ACC112 (cell line): ENCODE measurements at regions not wholly inside any gene's neighbourhood (a gene's known extent, or its start where the extent isn't known, plus 50 kb on each side); places are given as distances from the start of the nearest gene placed in this dataset.

Experiments
- H2AFZ ChIP-seq: fragments of 200-600 bp; sonication (generic); one replicate; pipeline ENCODE4 v1.6.0; 2017; ENCODE audit warnings: antibody characterized with exemption, low read length; ENCODE audit not compliant: unreplicated experiment
- H3K27ac ChIP-seq: fragments of 200-600 bp; sonication (generic); 2 replicates; pipeline ENCODE4 v1.5.1; 2014; ENCODE audit warnings: low read depth, mild to moderate bottlenecking, antibody characterized with exemption, low read length, moderate library complexity
- H3K27me3 ChIP-seq: fragments of 200-600 bp; sonication (generic); 2 replicates; pipeline ENCODE4 v1.6.1; 2014; ENCODE audit warnings: mild to moderate bottlenecking, antibody characterized with exemption, low read length, moderate library complexity, mixed read lengths; ENCODE audit not compliant: insufficient read depth
- H3K36me3 ChIP-seq: fragments of 200-600 bp; sonication (generic); 2 replicates; pipeline ENCODE4 v1.6.1; 2016; ENCODE audit warnings: mild to moderate bottlenecking, antibody characterized with exemption, low read length, moderate library complexity, mixed read lengths; ENCODE audit not compliant: insufficient read depth
- H3K4me1 ChIP-seq: fragments of 200-600 bp; sonication (generic); one replicate; pipeline ENCODE4 v1.6.1; 2016; ENCODE audit warnings: low read length, mixed read lengths; ENCODE audit not compliant: insufficient read depth, unreplicated experiment, control insufficient read depth
- H3K4me3 ChIP-seq: fragments of 200-600 bp; sonication (generic); 2 replicates; pipeline ENCODE4 v1.5.1; 2014; ENCODE audit warnings: mild to moderate bottlenecking, low read depth, low read length
- H3K79me2 ChIP-seq: fragments of 200-600 bp; sonication (generic); one replicate; pipeline ENCODE4 v1.6.0; 2016; ENCODE audit warnings: low read length; ENCODE audit not compliant: control insufficient read depth, unreplicated experiment, insufficient read depth

GRCh38 chr18:39500306-39500705, 1934.7 kb upstream of the CELF4 start:
- Histone ChIP-seq H3K4me1 (no peaks in the 10 kb centered on the region), H3K27ac (no peak overlapping the region), H3K4me3 (no peak overlapping the region), H3K27me3 (no peaks in the 10 kb centered on the region), H2AFZ (no peak overlapping the region), H3K36me3 (0 out of 2 replicates have a peak, but pooled peaks cover 6% of the 10 kb centered on the region), H3K79me2 (no peaks in the 10 kb centered on the region)

GRCh38 chr18:39497821-39498220, 1932.2 kb upstream of the CELF4 start:
- Histone ChIP-seq H3K4me3 (no peak overlapping the region), H3K27me3 (no peaks in the 10 kb centered on the region), H3K36me3 (0 out of 2 replicates have a peak, but pooled peaks cover 6% of the 10 kb centered on the region), H3K4me1 (no peaks in the 10 kb centered on the region), H3K79me2 (no peaks in the 10 kb centered on the region), H2AFZ (no peak overlapping the region), H3K27ac (no peak overlapping the region)

GRCh38 chr18:39496986-39497385, 1931.4 kb upstream of the CELF4 start:
- no peak overlapping the region for H3K4me3 ChIP-seq
- no peaks in the 10 kb centered on the region for H3K27me3 ChIP-seq
- 0 out of 2 replicates have a peak, but pooled peaks cover 6% of the 10 kb centered on the region for H3K36me3 ChIP-seq
- no peak overlapping the region for H2AFZ ChIP-seq
- no peaks in the 10 kb centered on the region for H3K4me1 ChIP-seq
- no peak overlapping the region for H3K27ac ChIP-seq
- H3K79me2 ChIP-seq, result no peaks in the 10 kb centered on the region

- 0 out of 2 replicates have a peak, but pooled peaks cover 4% of the 10 kb centered on the region for H3K36me3 ChIP-seq
- H3K4me1 ChIP-seq, result no peaks in the 10 kb centered on the region
- no peak overlapping the region for H2AFZ ChIP-seq
- no peak overlapping the region for H3K27ac ChIP-seq
- H3K79me2 ChIP-seq, result no peaks in the 10 kb centered on the region
- no peak overlapping the region for H3K4me3 ChIP-seq
- H3K27me3 ChIP-seq, result no peaks in the 10 kb centered on the region
Observed at GRCh38 chr18:39494211-39494896, 1928.8 kb upstream of the CELF4 start.

GRCh38 chr18:39491408-39491807, 1925.8 kb upstream of the CELF4 start:
- H3K36me3 ChIP-seq, result no peaks in the 10 kb centered on the region
- H3K4me3 ChIP-seq, result no peak overlapping the region
- H2AFZ ChIP-seq, result no peak overlapping the region
- H3K27ac ChIP-seq, result no peak overlapping the region
- H3K4me1 ChIP-seq, result no peaks in the 10 kb centered on the region
- no peaks in the 10 kb centered on the region for H3K79me2 ChIP-seq
- no peaks in the 10 kb centered on the region for H3K27me3 ChIP-seq

- Histone ChIP-seq H3K27ac (no peak overlapping the region), H2AFZ (no peak overlapping the region), H3K4me1 (no peaks in the 10 kb centered on the region), H3K27me3 (no peaks in the 10 kb centered on the region), H3K79me2 (no peaks in the 10 kb centered on the region), H3K36me3 (no peaks in the 10 kb centered on the region), H3K4me3 (no peak overlapping the region)
Observed at GRCh38 chr18:39489431-39489830, 1923.8 kb upstream of the CELF4 start.

- no peaks in the 10 kb centered on the region for H3K36me3 ChIP-seq
Observed at GRCh38 chr18:39487932-39488331, 1922.3 kb upstream of the CELF4 start.

GRCh38 chr18:39486268-39486667, 1920.7 kb upstream of the CELF4 start:
- Histone ChIP-seq H3K79me2 (no peaks in the 10 kb centered on the region), H3K36me3 (no peaks in the 10 kb centered on the region), H3K4me3 (no peak overlapping the region), H3K27me3 (no peaks in the 10 kb centered on the region), H3K27ac (no peak overlapping the region), H3K4me1 (no peaks in the 10 kb centered on the region), H2AFZ (no peak overlapping the region)

More at GRCh38 chr18:39487932-39488331, 1922.3 kb upstream of the CELF4 start:
- Histone ChIP-seq H3K27ac (no peak overlapping the region), H2AFZ (no peak overlapping the region), H3K4me1 (no peaks in the 10 kb centered on the region), H3K4me3 (no peak overlapping the region), H3K79me2 (no peaks in the 10 kb centered on the region), H3K27me3 (no peaks in the 10 kb centered on the region)

GRCh38 chr18:39485696-39486095, 1920.1 kb upstream of the CELF4 start:
- H3K4me1 ChIP-seq, result no peaks in the 10 kb centered on the region
- H3K27ac ChIP-seq, result no peak overlapping the region
- H3K36me3 ChIP-seq, result no peaks in the 10 kb centered on the region
- no peak overlapping the region for H2AFZ ChIP-seq
- no peaks in the 10 kb centered on the region for H3K79me2 ChIP-seq
- no peaks in the 10 kb centered on the region for H3K27me3 ChIP-seq
- no peak overlapping the region for H3K4me3 ChIP-seq

GRCh38 chr18:39481281-39481680, 1915.7 kb upstream of the CELF4 start:
- Histone ChIP-seq H3K4me3 (no peak overlapping the region), H3K27ac (no peak overlapping the region), H3K79me2 (no peaks in the 10 kb centered on the region), H3K36me3 (no peaks in the 10 kb centered on the region), H2AFZ (no peak overlapping the region), H3K4me1 (no peaks in the 10 kb centered on the region), H3K27me3 (no peaks in the 10 kb centered on the region)

GRCh38 chr18:39480494-39481195, 1915.0 kb upstream of the CELF4 start:
- Histone ChIP-seq H3K4me3 (no peak overlapping the region), H3K4me1 (no peaks in the 10 kb centered on the region), H3K27me3 (no peaks in the 10 kb centered on the region), H3K27ac (no peak overlapping the region), H3K79me2 (no peaks in the 10 kb centered on the region), H3K36me3 (no peaks in the 10 kb centered on the region), H2AFZ (no peak overlapping the region)
